Mesendoderm (in vitro differentiated cells): ENCODE measurements at regions not wholly inside any gene's neighbourhood (a gene's known extent, or its start where the extent isn't known, plus 50 kb on each side); places are given as distances from the start of the nearest gene placed in this dataset.
"Not testable (repeated sequence)": the region's sequence is repeated elsewhere in the genome, so short reads cannot be mapped to it uniquely, and the experiment has no call there.

ENCODE experiments used
- DNase-seq: peaks from one replicate; pipeline ENCODE4 v3.0.0; 2013
- H2AK5ac ChIP-seq: 2 replicates; pipeline ENCODE4 v1.6.1; 2013; ENCODE audit warnings: low read length, inconsistent platforms
- H2BK120ac ChIP-seq: 2 replicates; pipeline ENCODE4 v1.6.1; 2013; ENCODE audit warnings: low read depth, mild to moderate bottlenecking, low read length, moderate library complexity, mixed read lengths
- H2BK15ac ChIP-seq: replicated peaks from 2 replicates; pipeline ENCODE4 v1.6.1; 2013; ENCODE audit warnings: low read depth, mild to moderate bottlenecking, moderate library complexity
- H2BK5ac ChIP-seq: 2 replicates; pipeline ENCODE4 v1.6.1; 2013; ENCODE audit warnings: low read length, inconsistent platforms
- H3K18ac ChIP-seq: 2 replicates; pipeline ENCODE4 v1.6.1; 2013; ENCODE audit warnings: mild to moderate bottlenecking, low read length, mixed read lengths
- H3K23ac ChIP-seq: one replicate; pipeline ENCODE4 v1.6.1; 2013; ENCODE audit warnings: low read length
- H3K27ac ChIP-seq: 2 replicates; pipeline ENCODE4 v1.5.1; 2013; ENCODE audit warnings: low read depth, mild to moderate bottlenecking, inconsistent platforms, low read length, moderate library complexity
- H3K27me3 ChIP-seq: 2 replicates; pipeline ENCODE4 v1.6.1; 2013; ENCODE audit warnings: low read length, control low read depth, mild to moderate bottlenecking, inconsistent platforms; ENCODE audit not compliant: insufficient read depth, poor library complexity
- H3K36me3 ChIP-seq: 2 replicates; pipeline ENCODE4 v1.6.1; 2013; ENCODE audit warnings: low read length, inconsistent platforms; ENCODE audit not compliant: control insufficient read depth, insufficient read depth
- H3K4ac ChIP-seq: one replicate; pipeline ENCODE4 v1.6.1; 2013; ENCODE audit warnings: low read depth, mild to moderate bottlenecking, low read length, moderate library complexity
- H3K4me1 ChIP-seq: 2 replicates; pipeline ENCODE4 v1.6.1; 2013; ENCODE audit warnings: low read depth, low read length, inconsistent platforms; ENCODE audit not compliant: control insufficient read depth
- H3K4me2 ChIP-seq: 2 replicates; pipeline ENCODE4 v1.6.1; 2013; ENCODE audit warnings: low read length
- H3K4me3 ChIP-seq: 2 replicates; pipeline ENCODE4 v1.5.1; 2013; ENCODE audit warnings: mild to moderate bottlenecking, low read length
- H3K56ac ChIP-seq: one replicate; pipeline ENCODE4 v1.6.1; 2013; ENCODE audit warnings: low read length
- H3K79me1 ChIP-seq: 2 replicates; pipeline ENCODE4 v1.6.1; 2013; ENCODE audit warnings: low read length, inconsistent platforms
- H3K79me2 ChIP-seq: 2 replicates; pipeline ENCODE4 v1.6.1; 2013; ENCODE audit warnings: mild to moderate bottlenecking, low read length; ENCODE audit not compliant: control insufficient read depth, insufficient read depth
- H3K9ac ChIP-seq: 2 replicates; pipeline ENCODE4 v1.6.1; 2013; ENCODE audit warnings: low read length, inconsistent platforms
- H4K5ac ChIP-seq: one replicate; pipeline ENCODE4 v1.6.1; 2013; ENCODE audit warnings: low read length
- H4K8ac ChIP-seq: one replicate; pipeline ENCODE4 v1.6.1; 2013; ENCODE audit warnings: low read depth, mild to moderate bottlenecking, control low read depth, low read length, moderate library complexity
- WGBS: extraction: QIAGEN DNeasy Blood & Tissue Kit; methylation state at CpG from one replicate; pipeline ENCODE4 v1.1.7; 2013; ENCODE audit warnings: low lambda C conversion rate, missing lambda C conversion rate; ENCODE audit not compliant: insufficient coverage; ENCODE audit errors: extremely low coverage; 5-methylcytosine and 5-hydroxymethylcytosine counted together

DNA sequence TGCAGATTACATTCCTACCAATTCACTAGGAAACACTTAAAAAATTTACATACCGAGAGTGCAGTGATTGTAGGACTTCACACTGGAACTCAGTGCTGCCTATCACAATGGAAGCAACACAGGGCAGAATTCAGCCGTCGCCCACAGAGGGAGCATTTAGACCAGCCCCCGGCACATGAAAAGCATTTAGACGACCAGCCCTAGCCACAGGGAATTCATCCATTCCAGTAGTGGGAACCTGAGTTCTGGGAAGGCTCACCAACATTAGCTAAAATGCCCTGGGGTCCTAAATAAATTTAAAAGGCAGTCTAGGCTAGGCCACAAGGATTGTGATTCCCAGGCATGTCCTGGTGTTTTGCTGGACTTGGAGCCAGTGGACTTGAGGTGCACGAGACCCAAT is 155.2 kb downstream of the LIG4 start:
- Histone ChIP-seq H4K8ac (no peak overlapping the region), H3K18ac (no peak overlapping the region), H3K4ac (no peak overlapping the region), H3K79me1 (no peaks in the 10 kb centered on the region), H3K27ac (no peak overlapping the region), H3K4me1 (no peaks in the 10 kb centered on the region), H2BK15ac (no peak overlapping the region), H2BK120ac (no peak overlapping the region), H3K79me2 (no peaks in the 10 kb centered on the region), H4K5ac (no peak overlapping the region), H2BK5ac (no peak overlapping the region), H3K4me2 (no peak overlapping the region), H3K36me3 (no peaks in the 10 kb centered on the region), H3K27me3 (no peaks in the 10 kb centered on the region), H2AK5ac (no peak overlapping the region), H3K9ac (no peak overlapping the region), H3K23ac (no peak overlapping the region), H3K4me3 (no peak overlapping the region), H3K56ac (no peak overlapping the region)
- DNase-seq: peak; percentile 56
- WGBS: no CpG with 5 or more reads among the region's 6 CpGs

- H3K4ac ChIP-seq: no peak overlapping the region
- no peaks in the 10 kb centered on the region for H3K79me1 ChIP-seq
- H2AK5ac ChIP-seq: no peak overlapping the region
- no peaks in the 10 kb centered on the region for H3K4me1 ChIP-seq
- H3K4me2 ChIP-seq: no peak overlapping the region
- no peak overlapping the region for H3K18ac ChIP-seq
- no peak overlapping the region for H2BK5ac ChIP-seq
- no peaks in the 10 kb centered on the region for H3K27me3 ChIP-seq
- H2BK120ac ChIP-seq: no peak overlapping the region
- H3K27ac ChIP-seq: no peak overlapping the region
- no peak overlapping the region for H4K5ac ChIP-seq
- no peak overlapping the region for H3K4me3 ChIP-seq
- no peak for DNase-seq
- no peak overlapping the region for H3K56ac ChIP-seq
- H3K36me3 ChIP-seq: no peaks in the 10 kb centered on the region
- H3K23ac ChIP-seq: no peak overlapping the region
- H4K8ac ChIP-seq: no peak overlapping the region
- no CpG with 5 or more reads among the region's 2 CpGs for WGBS
- H2BK15ac ChIP-seq: no peak overlapping the region
- no peaks in the 10 kb centered on the region for H3K79me2 ChIP-seq
- no peak overlapping the region for H3K9ac ChIP-seq
Observed at GRCh38 chr13:108056278-108056677, 159.1 kb downstream of the LIG4 start.

GRCh38 chr13:108049211-108049610 is 166.1 kb downstream of the LIG4 start:
- no peak for DNase-seq
- H3K79me2 ChIP-seq: no peaks in the 10 kb centered on the region
- H4K5ac ChIP-seq: no peak overlapping the region
- no peak overlapping the region for H4K8ac ChIP-seq
- H3K36me3 ChIP-seq: no peaks in the 10 kb centered on the region
- no peak overlapping the region for H2BK120ac ChIP-seq
- no peak overlapping the region for H2BK5ac ChIP-seq
- H3K23ac ChIP-seq: no peak overlapping the region
- no peak overlapping the region for H3K56ac ChIP-seq
- H3K4ac ChIP-seq: no peak overlapping the region
- no peak overlapping the region for H3K27ac ChIP-seq
- H3K4me3 ChIP-seq: no peak overlapping the region
- no peak overlapping the region for H3K4me2 ChIP-seq
- no peaks in the 10 kb centered on the region for H3K79me1 ChIP-seq
- no CpG with 5 or more reads among the region's 4 CpGs for WGBS
- H3K18ac ChIP-seq: no peak overlapping the region
- no peak overlapping the region for H2AK5ac ChIP-seq
- no peak overlapping the region for H3K9ac ChIP-seq
- no peaks in the 10 kb centered on the region for H3K4me1 ChIP-seq
- no peaks in the 10 kb centered on the region for H3K27me3 ChIP-seq
- no peak overlapping the region for H2BK15ac ChIP-seq

- no peak overlapping the region for H3K9ac ChIP-seq
- H2BK120ac ChIP-seq: no peak overlapping the region
- no peak overlapping the region for H3K56ac ChIP-seq
- H3K4me1 ChIP-seq: no peaks in the 10 kb centered on the region
- no peak overlapping the region for H3K23ac ChIP-seq
- H4K8ac ChIP-seq: no peak overlapping the region
- no peak for DNase-seq
- H3K4me2 ChIP-seq: no peak overlapping the region
- no CpG with 5 or more reads among the region's 1 CpG for WGBS
- no peaks in the 10 kb centered on the region for H3K79me2 ChIP-seq
- H3K27ac ChIP-seq: no peak overlapping the region
- no peaks in the 10 kb centered on the region for H3K27me3 ChIP-seq
- no peak overlapping the region for H3K4ac ChIP-seq
- H2BK5ac ChIP-seq: no peak overlapping the region
- no peaks in the 10 kb centered on the region for H3K79me1 ChIP-seq
- no peak overlapping the region for H3K18ac ChIP-seq
- H3K4me3 ChIP-seq: no peak overlapping the region
- no peak overlapping the region for H4K5ac ChIP-seq
- H3K36me3 ChIP-seq: no peaks in the 10 kb centered on the region
- H2BK15ac ChIP-seq: no peak overlapping the region
- H2AK5ac ChIP-seq: no peak overlapping the region
Observed at GRCh38 chr13:108044954-108045353, 170.4 kb downstream of the LIG4 start.

DNA sequence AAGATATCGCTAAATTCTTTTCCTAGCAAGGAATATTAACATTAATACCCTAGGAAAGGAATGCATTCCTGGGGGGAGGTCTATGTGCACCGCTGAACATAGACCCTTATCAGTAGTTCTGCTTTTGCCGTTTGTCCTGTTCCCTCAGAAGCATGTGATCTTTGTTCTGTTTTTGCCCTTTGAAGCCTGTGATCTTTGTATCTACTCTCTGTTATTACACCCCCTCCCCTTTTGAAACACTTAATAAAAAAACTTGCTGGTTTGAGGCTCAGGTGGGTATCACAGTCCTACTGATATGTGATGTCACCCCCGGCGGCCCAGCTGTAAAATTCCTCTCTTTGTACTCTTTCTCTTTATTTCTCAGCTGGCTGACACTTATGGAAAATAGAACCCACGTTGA is 172.5 kb downstream of the LIG4 start:
- H3K4me3 ChIP-seq, H3K27me3 ChIP-seq, H2AK5ac ChIP-seq, H3K18ac ChIP-seq, DNase-seq, H3K27ac ChIP-seq, H2BK15ac ChIP-seq, H3K79me1 ChIP-seq, H3K56ac ChIP-seq, H4K8ac ChIP-seq, H4K5ac ChIP-seq, H3K4me1 ChIP-seq, H3K36me3 ChIP-seq, H2BK5ac ChIP-seq, H3K9ac ChIP-seq, H3K23ac ChIP-seq, H3K79me2 ChIP-seq, H3K4me2 ChIP-seq, H3K4ac ChIP-seq, H2BK120ac ChIP-seq: not testable (repeated sequence)
- no CpG with 5 or more reads among the region's 6 CpGs for WGBS

- H3K36me3 ChIP-seq: no peaks in the 10 kb centered on the region
- no CpG with 5 or more reads among the region's 1 CpG for WGBS
- no peak for DNase-seq
Observed at GRCh38 chr13:108037348-108037747, 178.0 kb downstream of the LIG4 start.

More at GRCh38 chr13:108037348-108037747, 178.0 kb downstream of the LIG4 start:
- Histone ChIP-seq H3K27me3 (no peaks in the 10 kb centered on the region), H3K18ac (no peak overlapping the region), H3K4ac (no peak overlapping the region), H3K27ac (no peak overlapping the region), H2BK5ac (no peak overlapping the region), H3K79me2 (no peaks in the 10 kb centered on the region), H3K4me3 (no peak overlapping the region), H2AK5ac (no peak overlapping the region), H3K4me1 (no peaks in the 10 kb centered on the region), H4K5ac (no peak overlapping the region), H3K23ac (no peak overlapping the region), H3K9ac (no peak overlapping the region), H2BK15ac (no peak overlapping the region), H3K56ac (no peak overlapping the region), H4K8ac (no peak overlapping the region), H3K4me2 (no peak overlapping the region), H2BK120ac (no peak overlapping the region), H3K79me1 (no peaks in the 10 kb centered on the region)
